Vagina (tissue), 2 donors: ENCODE measurements at regions not wholly inside any gene's neighbourhood (a gene's known extent, or its start where the extent isn't known, plus 50 kb on each side); places are given as distances from the start of the nearest gene placed in this dataset.

Experiments
- POLR2A ChIP-seq, 2 donors: fragments of 450-650 bp; IDR thresholded peaks; one replicate each; pipeline ENCODE4 v1.6.1; 2017; ENCODE audit warnings: antibody characterized with exemption in 2 of 2, mild to moderate bottlenecking in 2 of 2, moderate library complexity in 2 of 2
- POLR2AphosphoS5 ChIP-seq, 2 donors: sonication (generic); formaldehyde crosslinking; IDR thresholded peaks; one replicate each; pipeline ENCODE4 v1.9.0; 2017; ENCODE audit warnings: antibody characterized with exemption in 2 of 2, mild to moderate bottlenecking in 2 of 2, low read depth in 1 of 2; ENCODE audit not compliant: insufficient read depth in 1 of 2
- TF ChIP-seq, protein P1 (sequence below), 3 experiments: fragments of 450-650 bp in 2 of 3; fragments of 200-600 bp in 1 of 3; sonication (generic) in 1 of 3; IDR thresholded peaks; one replicate each; pipeline ENCODE4 v1.5.1; 2017 to 2019; ENCODE audit warnings: antibody characterized with exemption in 3 of 3, mild to moderate bottlenecking in 2 of 3, moderate library complexity in 2 of 3

DNA sequence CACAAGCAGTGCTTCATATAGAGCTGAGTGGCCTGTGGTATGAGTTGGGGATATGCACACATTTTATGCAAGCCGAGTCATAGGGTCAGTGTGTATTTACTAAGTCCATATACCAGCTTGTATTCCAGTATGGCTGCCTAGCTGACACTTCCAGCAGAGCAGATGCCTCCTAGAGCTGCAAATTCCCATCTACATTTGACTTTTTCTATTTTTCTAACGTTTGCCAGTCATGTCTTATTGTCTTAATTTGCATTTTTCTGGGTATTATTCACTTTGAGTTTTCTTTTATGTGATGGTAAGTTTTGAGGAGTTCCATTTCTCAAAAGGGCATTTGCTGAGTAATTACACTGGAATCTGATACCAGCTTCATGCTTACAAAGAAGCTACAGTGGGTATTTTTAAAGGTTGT, 334.5 kb upstream of the CDH2 start:
- TF ChIP-seq, protein P1, sequence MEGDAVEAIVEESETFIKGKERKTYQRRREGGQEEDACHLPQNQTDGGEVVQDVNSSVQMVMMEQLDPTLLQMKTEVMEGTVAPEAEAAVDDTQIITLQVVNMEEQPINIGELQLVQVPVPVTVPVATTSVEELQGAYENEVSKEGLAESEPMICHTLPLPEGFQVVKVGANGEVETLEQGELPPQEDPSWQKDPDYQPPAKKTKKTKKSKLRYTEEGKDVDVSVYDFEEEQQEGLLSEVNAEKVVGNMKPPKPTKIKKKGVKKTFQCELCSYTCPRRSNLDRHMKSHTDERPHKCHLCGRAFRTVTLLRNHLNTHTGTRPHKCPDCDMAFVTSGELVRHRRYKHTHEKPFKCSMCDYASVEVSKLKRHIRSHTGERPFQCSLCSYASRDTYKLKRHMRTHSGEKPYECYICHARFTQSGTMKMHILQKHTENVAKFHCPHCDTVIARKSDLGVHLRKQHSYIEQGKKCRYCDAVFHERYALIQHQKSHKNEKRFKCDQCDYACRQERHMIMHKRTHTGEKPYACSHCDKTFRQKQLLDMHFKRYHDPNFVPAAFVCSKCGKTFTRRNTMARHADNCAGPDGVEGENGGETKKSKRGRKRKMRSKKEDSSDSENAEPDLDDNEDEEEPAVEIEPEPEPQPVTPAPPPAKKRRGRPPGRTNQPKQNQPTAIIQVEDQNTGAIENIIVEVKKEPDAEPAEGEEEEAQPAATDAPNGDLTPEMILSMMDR (IDR thresholded peaks at IDR 0.05), result no peak
- TF ChIP-seq POLR2AphosphoS5 (IDR thresholded peaks at IDR 0.05; ENCODE audit: insufficient read depth in 1 of 2, low read depth in 1 of 2), result no peak
- no peak for TF ChIP-seq POLR2A (IDR thresholded peaks at IDR 0.05)
